ENCODE measurements at regions not wholly inside any gene's neighbourhood (a gene's known extent, or its start where the extent isn't known, plus 50 kb on each side); places are given as distances from the start of the nearest gene placed in this dataset.

GRCh38 chr7:131654668-131655326, 98.4 kb upstream of the PODXL start:
- Histone ChIP-seq H3K9ac (ENCODE audit: low read length) (no peak overlapping the region), H3K27ac (ENCODE audit: low read length) (no peak overlapping the region)

GRCh38 chr7:131654249-131654558, 97.8 kb upstream of the PODXL start:
- Histone ChIP-seq H3K79me2 (ENCODE audit: low read length) (no peaks in the 10 kb centered on the region), H3K9me3 (ENCODE audit: insufficient read depth, low read length) (no peaks in the 10 kb centered on the region), H3K4me2 (ENCODE audit: low read length) (no peak overlapping the region), H3K4me1 (ENCODE audit: low read length) (no peaks in the 10 kb centered on the region), H4K20me1 (ENCODE audit: insufficient read depth, low read length) (no peaks in the 10 kb centered on the region), H3K27ac (ENCODE audit: low read length) (no peak overlapping the region), H3K36me3 (replicated peaks; ENCODE audit: low read depth, low read length) (no peaks in the 10 kb centered on the region), H2AFZ (ENCODE audit: low read depth, low read length) (no peak overlapping the region), H3K4me3 (ENCODE audit: low read length) (no peak overlapping the region), H3K27me3 (ENCODE audit: low read depth, low read length) (no peaks in the 10 kb centered on the region), H3K9ac (ENCODE audit: low read length) (no peak overlapping the region)
- no peak for TF ChIP-seq CTCF (IDR thresholded peaks at IDR 0.05; ENCODE audit: low read depth, low read length)
- TF ChIP-seq EZH2phosphoT487 (IDR thresholded peaks at IDR 0.05; ENCODE audit: low read depth) = no peak

More at GRCh38 chr7:131654668-131655326, 98.4 kb upstream of the PODXL start:
- Histone ChIP-seq H3K27me3 (ENCODE audit: low read depth, low read length) (no peaks in the 10 kb centered on the region), H3K36me3 (replicated peaks; ENCODE audit: low read depth, low read length) (no peaks in the 10 kb centered on the region), H4K20me1 (ENCODE audit: insufficient read depth, low read length) (no peaks in the 10 kb centered on the region), H3K4me2 (ENCODE audit: low read length) (no peak overlapping the region), H3K4me3 (ENCODE audit: low read length) (no peak overlapping the region), H3K79me2 (ENCODE audit: low read length) (no peaks in the 10 kb centered on the region), H3K4me1 (ENCODE audit: low read length) (no peaks in the 10 kb centered on the region), H2AFZ (ENCODE audit: low read depth, low read length) (no peak overlapping the region), H3K9me3 (ENCODE audit: insufficient read depth, low read length) (no peaks in the 10 kb centered on the region)
- TF ChIP-seq CTCF (IDR thresholded peaks at IDR 0.05; ENCODE audit: low read depth, low read length) (peak; percentile 85), EZH2phosphoT487 (IDR thresholded peaks at IDR 0.05; ENCODE audit: low read depth) (no peak)

GRCh38 chr7:131653418-131654248, 97.2 kb upstream of the PODXL start:
- Histone ChIP-seq H3K9ac (ENCODE audit: low read length) (no peak overlapping the region), H2AFZ (ENCODE audit: low read depth, low read length) (no peak overlapping the region), H4K20me1 (ENCODE audit: insufficient read depth, low read length) (no peaks in the 10 kb centered on the region), H3K4me3 (ENCODE audit: low read length) (no peak overlapping the region), H3K4me2 (ENCODE audit: low read length) (no peak overlapping the region), H3K79me2 (ENCODE audit: low read length) (no peaks in the 10 kb centered on the region), H3K27ac (ENCODE audit: low read length) (no peak overlapping the region), H3K4me1 (ENCODE audit: low read length) (no peaks in the 10 kb centered on the region), H3K9me3 (ENCODE audit: insufficient read depth, low read length) (no peaks in the 10 kb centered on the region), H3K36me3 (replicated peaks; ENCODE audit: low read depth, low read length) (no peaks in the 10 kb centered on the region), H3K27me3 (ENCODE audit: low read depth, low read length) (no peaks in the 10 kb centered on the region)
- no peak for TF ChIP-seq CTCF (IDR thresholded peaks at IDR 0.05; ENCODE audit: low read depth, low read length)
- TF ChIP-seq EZH2phosphoT487 (IDR thresholded peaks at IDR 0.05; ENCODE audit: low read depth) = no peak

- no peak overlapping the region for H3K4me2 ChIP-seq (ENCODE audit: low read length)
- no peaks in the 10 kb centered on the region for H4K20me1 ChIP-seq (ENCODE audit: insufficient read depth, low read length)
- H3K4me3 ChIP-seq (ENCODE audit: low read length) = no peak overlapping the region
- no peak overlapping the region for H2AFZ ChIP-seq (ENCODE audit: low read depth, low read length)
- H3K27ac ChIP-seq (ENCODE audit: low read length) = no peak overlapping the region
- no peaks in the 10 kb centered on the region for H3K9me3 ChIP-seq (ENCODE audit: insufficient read depth, low read length)
- H3K4me1 ChIP-seq (ENCODE audit: low read length) = no peaks in the 10 kb centered on the region
- H3K79me2 ChIP-seq (ENCODE audit: low read length) = no peaks in the 10 kb centered on the region
- TF ChIP-seq CTCF (IDR thresholded peaks at IDR 0.05; ENCODE audit: low read depth, low read length) = no peak
- TF ChIP-seq EZH2phosphoT487 (IDR thresholded peaks at IDR 0.05; ENCODE audit: low read depth) = no peak
- no peaks in the 10 kb centered on the region for H3K36me3 ChIP-seq (replicated peaks; ENCODE audit: low read depth, low read length)
- H3K27me3 ChIP-seq (ENCODE audit: low read depth, low read length) = no peaks in the 10 kb centered on the region
- no peak overlapping the region for H3K9ac ChIP-seq (ENCODE audit: low read length)
Measured at GRCh38 chr7:131652934-131653333, 96.5 kb upstream of the PODXL start.

All from OCI-LY3 (cell line).